ENCODE measurements at regions not wholly inside any gene's neighbourhood (a gene's known extent, or its start where the extent isn't known, plus 50 kb on each side); places are given as distances from the start of the nearest gene placed in this dataset.

DNA sequence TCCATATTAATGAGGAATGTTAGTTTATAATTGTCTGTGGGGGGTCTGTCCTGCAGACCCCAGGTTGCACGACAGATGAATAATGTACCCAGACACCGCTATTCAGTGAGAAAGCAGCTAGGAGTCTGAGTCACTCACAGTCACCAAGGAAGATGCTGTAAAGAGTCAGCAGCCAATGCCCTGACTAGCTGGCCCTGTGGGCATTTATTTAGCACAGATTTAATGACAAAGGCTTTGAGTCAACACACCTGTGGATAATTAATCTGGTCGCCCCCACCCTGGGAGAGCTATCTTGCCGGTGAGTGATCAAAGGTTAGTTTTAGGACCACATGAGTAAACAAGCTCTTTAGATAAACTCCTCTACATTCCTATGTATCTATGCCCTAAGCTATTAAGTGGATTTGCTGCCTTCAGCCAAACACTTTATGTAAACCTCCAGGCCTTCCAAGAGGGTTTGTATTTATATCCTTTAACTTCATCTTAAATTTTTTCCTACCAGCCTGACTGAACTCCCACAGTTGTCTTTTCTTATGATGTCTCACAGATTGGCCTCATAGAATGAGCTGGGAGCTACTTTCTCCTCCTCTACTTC is 180.0 kb upstream of the ADCY1 start:
- no peak overlapping the region for H3K4me3 ChIP-seq (replicated peaks in 1 of 4; ENCODE audit: control extremely low read depth in 1 of 4, insufficient read depth in 1 of 4, low read depth in 3 of 4, low read length in 4 of 4)
- no peaks in the 10 kb centered on the region for H3K4me1 ChIP-seq (ENCODE audit: control insufficient read depth, extremely low read depth, insufficient read depth, low read length)
- no peaks in the 10 kb centered on the region for H3K79me2 ChIP-seq (ENCODE audit: control insufficient read depth, insufficient read depth, low read length)
- DNase-seq (ENCODE audit: low read depth in 2 of 2): no peak
- H3K9me3 ChIP-seq (ENCODE audit: control insufficient read depth, insufficient read depth, low read depth, low read length): no peaks in the 10 kb centered on the region
- no peaks in the 10 kb centered on the region for H4K20me1 ChIP-seq (ENCODE audit: control insufficient read depth, extremely low read depth, insufficient read depth, low read length)
- no peaks in the 10 kb centered on the region for H3K27me3 ChIP-seq (ENCODE audit: control insufficient read depth, insufficient read depth, low read length)
- H3K36me3 ChIP-seq (ENCODE audit: control insufficient read depth, insufficient read depth, low read length): no peaks in the 10 kb centered on the region
- no peak overlapping the region for H3K4me2 ChIP-seq (ENCODE audit: extremely low read depth, insufficient read depth, low read length)
- no peak overlapping the region for H3K27ac ChIP-seq (ENCODE audit: insufficient read depth, low read length)
- TF ChIP-seq CTCF (conservative IDR thresholded peaks at IDR 0.05 in 1 of 2, IDR thresholded peaks at IDR 0.05 in 1 of 2; ENCODE audit: low read depth in 1 of 2, low read length in 2 of 2) (no peak), EZH2 (IDR thresholded peaks at IDR 0.05; ENCODE audit: low read length, missing control alignments) (no peak)
- H3K9ac ChIP-seq (ENCODE audit: insufficient read depth, low read length): no peak overlapping the region
- no peak overlapping the region for H2AFZ ChIP-seq (ENCODE audit: low read length)

DNA sequence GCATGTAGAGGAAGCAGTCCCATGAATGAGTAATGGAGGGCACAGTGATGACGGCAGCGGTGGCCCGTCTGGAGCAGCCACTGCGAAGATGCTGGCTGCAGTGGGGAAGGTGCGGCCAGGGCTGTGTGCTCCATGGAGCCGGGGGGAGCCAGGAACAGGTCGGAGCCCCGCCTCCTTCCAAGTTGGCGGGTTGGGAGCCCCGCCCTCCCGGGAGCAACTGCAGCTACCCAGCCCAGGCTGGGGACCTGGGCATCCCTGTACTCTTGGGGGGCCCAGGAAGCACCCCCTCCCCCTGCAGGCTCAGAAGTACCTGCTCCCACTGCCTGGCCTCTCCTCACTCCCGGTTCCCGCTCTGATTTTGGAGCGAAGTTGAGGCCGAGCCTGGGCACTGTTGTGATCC is 175.1 kb upstream of the ADCY1 start:
- no peak for DNase-seq (ENCODE audit: low read depth in 2 of 2)
- peaks cover 2% of the 10 kb centered on the region for H3K4me1 ChIP-seq (ENCODE audit: control insufficient read depth, extremely low read depth, insufficient read depth, low read length)
- no peaks in the 10 kb centered on the region for H3K36me3 ChIP-seq (ENCODE audit: control insufficient read depth, insufficient read depth, low read length)
- no peaks in the 10 kb centered on the region for H4K20me1 ChIP-seq (ENCODE audit: control insufficient read depth, extremely low read depth, insufficient read depth, low read length)
- no peak overlapping the region for H3K4me3 ChIP-seq (replicated peaks in 1 of 4; ENCODE audit: control extremely low read depth in 1 of 4, insufficient read depth in 1 of 4, low read depth in 3 of 4, low read length in 4 of 4)
- H3K9me3 ChIP-seq (ENCODE audit: control insufficient read depth, insufficient read depth, low read depth, low read length): no peaks in the 10 kb centered on the region
- no peak overlapping the region for H3K4me2 ChIP-seq (ENCODE audit: extremely low read depth, insufficient read depth, low read length)
- H3K9ac ChIP-seq (ENCODE audit: insufficient read depth, low read length): no peak overlapping the region
- no peaks in the 10 kb centered on the region for H3K27me3 ChIP-seq (ENCODE audit: control insufficient read depth, insufficient read depth, low read length)
- no peak overlapping the region for H3K27ac ChIP-seq (ENCODE audit: insufficient read depth, low read length)
- TF ChIP-seq EZH2 (IDR thresholded peaks at IDR 0.05; ENCODE audit: low read length, missing control alignments): no peak
- TF ChIP-seq CTCF (conservative IDR thresholded peaks at IDR 0.05 in 1 of 2, IDR thresholded peaks at IDR 0.05 in 1 of 2; ENCODE audit: low read depth in 1 of 2, low read length in 2 of 2): no peak
- H3K79me2 ChIP-seq (ENCODE audit: control insufficient read depth, insufficient read depth, low read length): no peaks in the 10 kb centered on the region
- no peak overlapping the region for H2AFZ ChIP-seq (ENCODE audit: low read length)

DNA sequence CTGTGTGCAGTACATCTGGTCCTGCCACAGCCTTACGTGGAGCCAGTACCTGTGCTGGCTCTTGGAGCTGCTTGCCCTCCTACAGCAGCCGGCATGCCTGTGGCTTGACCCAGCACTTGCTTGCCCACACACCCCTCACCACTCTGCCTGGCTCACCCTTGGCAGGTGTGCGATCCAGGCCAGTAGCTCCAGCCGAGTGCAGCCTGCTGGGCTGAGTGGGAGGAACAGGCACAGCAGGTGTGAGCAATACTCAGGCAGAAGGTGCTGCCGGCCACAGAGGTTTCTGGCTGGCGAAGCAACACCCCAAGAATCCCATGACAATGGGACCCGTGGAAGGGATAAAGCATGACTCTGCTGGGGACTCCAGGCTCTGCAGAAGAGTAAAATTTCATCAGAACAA is 173.5 kb upstream of the ADCY1 start:
- H3K36me3 ChIP-seq (ENCODE audit: control insufficient read depth, insufficient read depth, low read length): no peaks in the 10 kb centered on the region
- no peaks in the 10 kb centered on the region for H4K20me1 ChIP-seq (ENCODE audit: control insufficient read depth, extremely low read depth, insufficient read depth, low read length)
- no peaks in the 10 kb centered on the region for H3K9me3 ChIP-seq (ENCODE audit: control insufficient read depth, insufficient read depth, low read depth, low read length)
- no peaks in the 10 kb centered on the region for H3K79me2 ChIP-seq (ENCODE audit: control insufficient read depth, insufficient read depth, low read length)
- H3K4me2 ChIP-seq (ENCODE audit: extremely low read depth, insufficient read depth, low read length): no peak overlapping the region
- no peak overlapping the region for H2AFZ ChIP-seq (ENCODE audit: low read length)
- H3K9ac ChIP-seq (ENCODE audit: insufficient read depth, low read length): no peak overlapping the region
- H3K4me3 ChIP-seq (replicated peaks in 1 of 4; ENCODE audit: control extremely low read depth in 1 of 4, insufficient read depth in 1 of 4, low read depth in 3 of 4, low read length in 4 of 4): no peak overlapping the region
- DNase-seq (ENCODE audit: low read depth in 2 of 2): no peak
- no peak for TF ChIP-seq CTCF (conservative IDR thresholded peaks at IDR 0.05 in 1 of 2, IDR thresholded peaks at IDR 0.05 in 1 of 2; ENCODE audit: low read depth in 1 of 2, low read length in 2 of 2)
- no peak for TF ChIP-seq EZH2 (IDR thresholded peaks at IDR 0.05; ENCODE audit: low read length, missing control alignments)
- peaks cover 2% of the 10 kb centered on the region for H3K4me1 ChIP-seq (ENCODE audit: control insufficient read depth, extremely low read depth, insufficient read depth, low read length)
- H3K27ac ChIP-seq (ENCODE audit: insufficient read depth, low read length): no peak overlapping the region
- no peaks in the 10 kb centered on the region for H3K27me3 ChIP-seq (ENCODE audit: control insufficient read depth, insufficient read depth, low read length)

Data from fibroblast of lung (primary cell).